ENCODE measurements at regions not wholly inside any gene's neighbourhood (a gene's known extent, or its start where the extent isn't known, plus 50 kb on each side); places are given as distances from the start of the nearest gene placed in this dataset.

DNA sequence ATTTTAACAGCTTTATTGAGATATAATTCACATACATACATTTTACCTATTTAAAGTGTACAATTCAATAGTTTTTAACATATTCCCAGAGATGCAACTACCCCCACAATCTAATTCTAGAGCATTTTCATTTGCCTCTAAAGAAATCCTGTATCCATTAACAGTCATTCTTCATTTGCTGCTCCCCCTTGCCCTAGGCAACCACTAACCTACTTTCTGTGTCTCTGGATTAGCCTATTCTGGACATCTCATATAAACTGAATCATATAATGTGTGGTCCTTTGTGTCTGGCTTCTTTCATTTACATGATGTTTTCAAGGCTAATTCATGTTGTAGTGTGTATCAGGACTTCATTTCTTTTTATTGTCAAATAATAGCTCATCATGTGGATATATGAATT, 105.1 kb upstream of the GRPR start:
- H3K4me1 ChIP-seq (replicated peaks in 1 of 2) = no peaks in the 10 kb centered on the region
- no peaks in the 10 kb centered on the region for H3K36me3 ChIP-seq (replicated peaks in 1 of 2)
- TF ChIP-seq, protein P1, sequence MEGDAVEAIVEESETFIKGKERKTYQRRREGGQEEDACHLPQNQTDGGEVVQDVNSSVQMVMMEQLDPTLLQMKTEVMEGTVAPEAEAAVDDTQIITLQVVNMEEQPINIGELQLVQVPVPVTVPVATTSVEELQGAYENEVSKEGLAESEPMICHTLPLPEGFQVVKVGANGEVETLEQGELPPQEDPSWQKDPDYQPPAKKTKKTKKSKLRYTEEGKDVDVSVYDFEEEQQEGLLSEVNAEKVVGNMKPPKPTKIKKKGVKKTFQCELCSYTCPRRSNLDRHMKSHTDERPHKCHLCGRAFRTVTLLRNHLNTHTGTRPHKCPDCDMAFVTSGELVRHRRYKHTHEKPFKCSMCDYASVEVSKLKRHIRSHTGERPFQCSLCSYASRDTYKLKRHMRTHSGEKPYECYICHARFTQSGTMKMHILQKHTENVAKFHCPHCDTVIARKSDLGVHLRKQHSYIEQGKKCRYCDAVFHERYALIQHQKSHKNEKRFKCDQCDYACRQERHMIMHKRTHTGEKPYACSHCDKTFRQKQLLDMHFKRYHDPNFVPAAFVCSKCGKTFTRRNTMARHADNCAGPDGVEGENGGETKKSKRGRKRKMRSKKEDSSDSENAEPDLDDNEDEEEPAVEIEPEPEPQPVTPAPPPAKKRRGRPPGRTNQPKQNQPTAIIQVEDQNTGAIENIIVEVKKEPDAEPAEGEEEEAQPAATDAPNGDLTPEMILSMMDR (IDR thresholded peaks at IDR 0.05) = no peak
- TF ChIP-seq POLR2A (IDR thresholded peaks at IDR 0.05) = no peak
- no peak for DNase-seq
- no peak overlapping the region for H3K4me3 ChIP-seq
- no peak overlapping the region for H3K27ac ChIP-seq
- intact Hi-C loops (cut with DNase I) = no loop called here
- H3K27me3 ChIP-seq = peaks cover 8% of the 10 kb centered on the region
- no peaks in the 10 kb centered on the region for H3K9me3 ChIP-seq (replicated peaks in 1 of 3)

- H3K27ac ChIP-seq = no peak overlapping the region
- H3K4me3 ChIP-seq = no peak overlapping the region
- intact Hi-C loops (cut with DNase I) = no loop called here
- no peaks in the 10 kb centered on the region for H3K36me3 ChIP-seq (replicated peaks in 1 of 2)
- H3K9me3 ChIP-seq (replicated peaks in 1 of 3) = no peaks in the 10 kb centered on the region
- H3K4me1 ChIP-seq (replicated peaks in 1 of 2) = no peaks in the 10 kb centered on the region
- no peak for DNase-seq
- peaks cover 19% of the 10 kb centered on the region for H3K27me3 ChIP-seq
- no peak for TF ChIP-seq POLR2A (IDR thresholded peaks at IDR 0.05)
- TF ChIP-seq, protein P1 (IDR thresholded peaks at IDR 0.05) = no peak
Observed at GRCh38 chrX:16014171-16014570, 109.2 kb upstream of the GRPR start.

GRCh38 chrX:16012250-16012649, 111.1 kb upstream of the GRPR start:
- WGBS, 4 donors = 69 to 83% (median 74%) methylated on average over 1 of the region's 1 CpG
- no peak for DNase-seq
- no peaks in the 10 kb centered on the region for H3K36me3 ChIP-seq (replicated peaks in 1 of 2)
- no peak for TF ChIP-seq POLR2A (IDR thresholded peaks at IDR 0.05)
- TF ChIP-seq, protein P1 (IDR thresholded peaks at IDR 0.05) = no peak
- H3K9me3 ChIP-seq (replicated peaks in 1 of 3) = no peaks in the 10 kb centered on the region
- peaks cover 18% of the 10 kb centered on the region for H3K27me3 ChIP-seq
- intact Hi-C loops (cut with DNase I) = no loop called here
- H3K4me3 ChIP-seq = no peak overlapping the region
- no peak overlapping the region for H3K27ac ChIP-seq
- no peaks in the 10 kb centered on the region for H3K4me1 ChIP-seq (replicated peaks in 1 of 2)

- no peaks in the 10 kb centered on the region for H3K36me3 ChIP-seq (replicated peaks in 1 of 2)
- no peak overlapping the region for H3K27ac ChIP-seq
- H3K27me3 ChIP-seq = peaks cover 13% of the 10 kb centered on the region
- no peak for DNase-seq
- intact Hi-C loops (cut with DNase I) = no loop called here
- no peaks in the 10 kb centered on the region for H3K4me1 ChIP-seq (replicated peaks in 1 of 2)
- WGBS, 4 donors = 59 to 80% (median 67%) methylated on average over 2 of the region's 2 CpGs
- no peak overlapping the region for H3K4me3 ChIP-seq
- TF ChIP-seq, protein P1 (IDR thresholded peaks at IDR 0.05) = no peak
- no peak for TF ChIP-seq POLR2A (IDR thresholded peaks at IDR 0.05)
- H3K9me3 ChIP-seq (replicated peaks in 1 of 3) = no peaks in the 10 kb centered on the region
Observed at GRCh38 chrX:16005917-16006316, 117.4 kb upstream of the GRPR start.

Measured in adrenal gland (tissue), 9 donors.